Thyroid gland (tissue), 4 donors: ENCODE measurements at regions not wholly inside any gene's neighbourhood (a gene's known extent, or its start where the extent isn't known, plus 50 kb on each side); places are given as distances from the start of the nearest gene placed in this dataset.

Experiments used
- CTCF ChIP-seq, 6 experiments: fragments of 200-600 bp in 3 of 6; fragments of 450-650 bp in 3 of 6; sonication (generic) in 3 of 6; IDR thresholded peaks; one replicate each; pipeline ENCODE4 v1.5.1; 2016 to 2019; ENCODE audit warnings: antibody characterized with exemption in 6 of 6, mild to moderate bottlenecking in 2 of 6, inconsistent platforms in 1 of 6, moderate library complexity in 1 of 6
- POLR2A ChIP-seq, 2 donors: fragments of 450-650 bp; IDR thresholded peaks; one replicate each; pipeline ENCODE4 v1.6.1; 2017; ENCODE audit warnings: antibody characterized with exemption in 2 of 2, mild to moderate bottlenecking in 2 of 2, moderate library complexity in 1 of 2

DNA sequence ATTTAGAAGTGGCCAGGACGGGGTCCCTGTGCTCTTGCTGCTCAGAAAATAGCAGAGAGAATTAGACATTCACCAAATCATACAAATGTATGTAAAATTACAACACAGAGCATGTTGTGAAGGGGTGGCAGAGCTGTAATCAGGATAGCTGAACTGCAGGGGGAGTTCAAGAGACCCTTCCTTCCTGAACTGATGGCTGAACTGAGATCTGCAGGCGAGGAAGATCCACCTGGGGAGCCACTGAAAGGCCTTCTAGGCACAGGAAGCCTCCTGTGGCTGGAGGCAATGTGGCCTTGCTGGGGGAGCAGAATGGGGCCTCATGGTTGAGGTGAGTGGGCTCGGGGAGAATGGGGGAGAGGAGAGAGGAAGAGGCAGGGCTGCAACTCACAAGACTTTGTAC lies 216.5 kb downstream of the PRDM2 start:
- no peak for TF ChIP-seq CTCF (IDR thresholded peaks at IDR 0.05)
- no peak for TF ChIP-seq POLR2A (IDR thresholded peaks at IDR 0.05)
